ENCODE measurements at regions not wholly inside any gene's neighbourhood (a gene's known extent, or its start where the extent isn't known, plus 50 kb on each side); places are given as distances from the start of the nearest gene placed in this dataset.

GRCh38 chr11:26042113-26042512 lies 289.8 kb upstream of the ANO3 start:
- no peak overlapping the region for H3K9ac ChIP-seq (ENCODE audit: low read depth, low read length)
- H3K4me1 ChIP-seq (ENCODE audit: insufficient read depth, low read length), result no peaks in the 10 kb centered on the region
- no peaks in the 10 kb centered on the region for H3K36me3 ChIP-seq (ENCODE audit: insufficient read depth, low read length)
- no peaks in the 10 kb centered on the region for H3K9me3 ChIP-seq (ENCODE audit: control insufficient read depth, insufficient read depth, low read length)

DNA sequence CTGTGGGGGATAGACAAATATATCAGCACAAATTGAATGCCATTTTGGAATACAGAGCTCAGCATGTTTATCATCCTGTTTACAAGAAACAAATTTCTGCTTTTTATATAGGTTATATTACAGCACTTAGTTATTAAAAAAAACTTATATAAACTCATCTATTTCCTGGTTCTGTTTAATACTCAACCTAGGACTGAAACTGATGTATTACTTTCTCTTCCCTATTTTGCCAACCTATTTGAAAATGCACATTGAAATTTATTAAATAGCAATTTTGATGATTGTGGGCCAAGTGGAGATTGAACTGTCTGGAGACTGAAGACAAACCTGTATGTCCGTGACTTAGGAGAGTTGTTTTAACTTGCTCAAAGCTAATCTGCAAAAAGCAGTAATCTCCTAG lies 288.3 kb upstream of the ANO3 start:
- no peak overlapping the region for H3K9ac ChIP-seq (ENCODE audit: low read depth, low read length)
- no peaks in the 10 kb centered on the region for H3K36me3 ChIP-seq (ENCODE audit: insufficient read depth, low read length)
- no peaks in the 10 kb centered on the region for H3K9me3 ChIP-seq (ENCODE audit: control insufficient read depth, insufficient read depth, low read length)
- no peaks in the 10 kb centered on the region for H3K4me1 ChIP-seq (ENCODE audit: insufficient read depth, low read length)

GRCh38 chr11:26044389-26044788 lies 287.5 kb upstream of the ANO3 start:
- no peaks in the 10 kb centered on the region for H3K9me3 ChIP-seq (ENCODE audit: control insufficient read depth, insufficient read depth, low read length)

DNA sequence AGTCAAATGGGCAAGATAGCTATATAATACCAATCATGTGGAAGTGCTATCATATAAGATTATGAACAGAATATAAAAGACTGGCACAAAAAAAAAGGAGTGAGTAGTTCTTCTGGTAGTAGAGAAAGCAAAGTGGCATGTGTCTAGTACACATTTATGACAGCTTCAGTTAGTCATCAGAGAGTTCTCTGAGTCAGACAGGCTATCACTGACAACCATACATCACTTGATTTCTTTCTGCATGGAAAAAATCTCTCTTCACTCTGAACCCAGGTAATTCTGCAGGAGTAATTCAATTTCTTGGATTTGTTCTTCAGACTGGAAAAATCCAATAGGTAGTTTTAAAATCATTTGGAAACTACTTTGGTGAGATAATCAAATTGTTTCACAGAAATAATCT lies 286.8 kb upstream of the ANO3 start:
- Histone ChIP-seq H3K4me1 (ENCODE audit: insufficient read depth, low read length) (no peaks in the 10 kb centered on the region), H3K9ac (ENCODE audit: low read depth, low read length) (no peak overlapping the region), H3K9me3 (ENCODE audit: control insufficient read depth, insufficient read depth, low read length) (no peaks in the 10 kb centered on the region), H3K36me3 (ENCODE audit: insufficient read depth, low read length) (no peaks in the 10 kb centered on the region)

More at GRCh38 chr11:26044389-26044788, 287.5 kb upstream of the ANO3 start:
- no peaks in the 10 kb centered on the region for H3K36me3 ChIP-seq (ENCODE audit: insufficient read depth, low read length)
- H3K9ac ChIP-seq (ENCODE audit: low read depth, low read length), result no peak overlapping the region
- no peaks in the 10 kb centered on the region for H3K4me1 ChIP-seq (ENCODE audit: insufficient read depth, low read length)

GRCh38 chr11:26048271-26048670 lies 283.7 kb upstream of the ANO3 start:
- H3K9ac ChIP-seq (ENCODE audit: low read depth, low read length), result no peak overlapping the region
- H3K4me1 ChIP-seq (ENCODE audit: insufficient read depth, low read length), result no peaks in the 10 kb centered on the region
- no peaks in the 10 kb centered on the region for H3K36me3 ChIP-seq (ENCODE audit: insufficient read depth, low read length)
- no peaks in the 10 kb centered on the region for H3K9me3 ChIP-seq (ENCODE audit: control insufficient read depth, insufficient read depth, low read length)

DNA sequence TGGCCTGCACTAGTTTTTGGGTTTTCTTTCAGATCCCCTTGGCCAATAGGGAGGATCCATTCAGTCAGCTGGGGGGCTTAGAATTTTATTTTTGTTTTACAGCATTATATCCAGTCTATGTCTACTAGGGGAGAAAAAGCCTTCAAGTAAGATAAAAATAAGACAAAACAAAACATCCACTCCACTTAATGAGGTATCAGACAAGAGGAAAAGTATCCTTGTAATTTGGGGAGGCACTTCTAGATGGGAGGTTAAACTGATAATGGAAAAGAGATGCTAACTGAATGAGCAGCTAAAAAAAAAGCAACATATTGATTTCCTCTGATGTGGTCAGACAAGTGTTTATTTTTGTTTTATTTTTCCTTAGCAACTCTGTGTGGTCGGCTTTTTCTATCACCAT lies 278.0 kb upstream of the ANO3 start:
- no peak overlapping the region for H3K9ac ChIP-seq (ENCODE audit: low read depth, low read length)
- H3K36me3 ChIP-seq (ENCODE audit: insufficient read depth, low read length), result no peaks in the 10 kb centered on the region
- H3K9me3 ChIP-seq (ENCODE audit: control insufficient read depth, insufficient read depth, low read length), result no peaks in the 10 kb centered on the region
- no peaks in the 10 kb centered on the region for H3K4me1 ChIP-seq (ENCODE audit: insufficient read depth, low read length)

GRCh38 chr11:26062660-26063059 lies 269.3 kb upstream of the ANO3 start:
- no peaks in the 10 kb centered on the region for H3K36me3 ChIP-seq (ENCODE audit: insufficient read depth, low read length)
- no peak overlapping the region for H3K9ac ChIP-seq (ENCODE audit: low read depth, low read length)
- no peaks in the 10 kb centered on the region for H3K9me3 ChIP-seq (ENCODE audit: control insufficient read depth, insufficient read depth, low read length)
- H3K4me1 ChIP-seq (ENCODE audit: insufficient read depth, low read length), result no peaks in the 10 kb centered on the region

DNA sequence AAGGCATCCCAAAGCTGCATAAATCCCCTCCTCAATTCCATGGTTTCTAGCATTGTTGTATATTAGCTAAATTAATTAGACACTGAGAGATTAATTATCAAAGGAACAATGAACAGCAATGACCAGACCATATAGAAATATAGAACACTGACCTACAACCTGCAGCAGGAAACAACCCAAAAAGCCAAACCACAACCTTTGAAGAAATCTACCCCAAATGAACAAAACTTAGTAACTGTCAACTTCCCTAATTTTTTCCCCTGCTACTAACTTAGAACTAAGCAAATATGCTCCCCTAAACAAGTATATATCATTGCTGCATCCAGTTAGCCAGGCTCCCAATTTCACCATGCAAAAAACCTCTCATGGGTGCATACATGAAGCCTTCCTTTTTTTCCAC lies 268.0 kb upstream of the ANO3 start:
- Histone ChIP-seq H3K4me1 (ENCODE audit: insufficient read depth, low read length) (no peaks in the 10 kb centered on the region), H3K36me3 (ENCODE audit: insufficient read depth, low read length) (no peaks in the 10 kb centered on the region), H3K9ac (ENCODE audit: low read depth, low read length) (no peak overlapping the region), H3K9me3 (ENCODE audit: control insufficient read depth, insufficient read depth, low read length) (no peaks in the 10 kb centered on the region)

- no peaks in the 10 kb centered on the region for H3K36me3 ChIP-seq (ENCODE audit: insufficient read depth, low read length)
- no peaks in the 10 kb centered on the region for H3K9me3 ChIP-seq (ENCODE audit: control insufficient read depth, insufficient read depth, low read length)
- no peak overlapping the region for H3K9ac ChIP-seq (ENCODE audit: low read depth, low read length)
- H3K4me1 ChIP-seq (ENCODE audit: insufficient read depth, low read length), result no peaks in the 10 kb centered on the region
These were observed 266.0 kb upstream of the ANO3 start for GRCh38 chr11:26065944-26066343.

- no peak overlapping the region for H3K9ac ChIP-seq (ENCODE audit: low read depth, low read length)
- no peaks in the 10 kb centered on the region for H3K9me3 ChIP-seq (ENCODE audit: control insufficient read depth, insufficient read depth, low read length)
- no peaks in the 10 kb centered on the region for H3K4me1 ChIP-seq (ENCODE audit: insufficient read depth, low read length)
- H3K36me3 ChIP-seq (ENCODE audit: insufficient read depth, low read length), result no peaks in the 10 kb centered on the region
These were observed 261.1 kb upstream of the ANO3 start for GRCh38 chr11:26070714-26071380.

- Histone ChIP-seq H3K9ac (ENCODE audit: low read depth, low read length) (no peak overlapping the region), H3K36me3 (ENCODE audit: insufficient read depth, low read length) (no peaks in the 10 kb centered on the region), H3K9me3 (ENCODE audit: control insufficient read depth, insufficient read depth, low read length) (no peaks in the 10 kb centered on the region), H3K4me1 (ENCODE audit: insufficient read depth, low read length) (no peaks in the 10 kb centered on the region)
These were observed 259.2 kb upstream of the ANO3 start for GRCh38 chr11:26072614-26073153.

DNA sequence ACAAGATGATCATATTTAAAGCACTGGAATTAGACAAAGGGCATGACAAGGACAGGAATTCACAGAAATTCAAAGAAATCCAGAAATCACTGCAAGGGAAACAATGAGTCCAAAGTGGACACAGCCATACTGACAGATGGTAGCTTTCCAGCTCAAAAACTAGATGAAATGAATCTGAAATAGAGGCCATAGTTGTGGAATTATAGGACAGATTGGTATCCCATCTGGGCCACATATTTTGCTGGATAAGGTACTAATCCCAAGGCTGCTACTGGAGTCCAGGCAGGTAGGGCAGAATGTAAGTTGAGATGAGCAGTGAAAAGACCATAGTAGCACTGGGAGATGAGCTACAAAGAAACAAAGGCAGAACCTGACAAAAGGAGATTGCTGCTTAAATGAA lies 258.3 kb upstream of the ANO3 start:
- Histone ChIP-seq H3K9ac (ENCODE audit: low read depth, low read length) (no peak overlapping the region), H3K9me3 (ENCODE audit: control insufficient read depth, insufficient read depth, low read length) (no peaks in the 10 kb centered on the region), H3K4me1 (ENCODE audit: insufficient read depth, low read length) (no peaks in the 10 kb centered on the region), H3K36me3 (ENCODE audit: insufficient read depth, low read length) (no peaks in the 10 kb centered on the region)

- Histone ChIP-seq H3K4me1 (ENCODE audit: insufficient read depth, low read length) (peaks cover 4% of the 10 kb centered on the region; the same call in 1 of the 2 replicates), H3K9ac (ENCODE audit: low read depth, low read length) (no peak overlapping the region)
These were observed 255.5 kb upstream of the ANO3 start for GRCh38 chr11:26076233-26076990.

GRCh38 chr11:26078231-26078821 lies 253.6 kb upstream of the ANO3 start:
- Histone ChIP-seq H3K9me3 (ENCODE audit: control insufficient read depth, insufficient read depth, low read length) (no peaks in the 10 kb centered on the region), H3K4me1 (ENCODE audit: insufficient read depth, low read length) (peaks cover 4% of the 10 kb centered on the region; the same call in 1 of the 2 replicates), H3K36me3 (ENCODE audit: insufficient read depth, low read length) (no peaks in the 10 kb centered on the region), H3K9ac (ENCODE audit: low read depth, low read length) (no peak overlapping the region)

More at GRCh38 chr11:26076233-26076990, 255.5 kb upstream of the ANO3 start:
- Histone ChIP-seq H3K36me3 (ENCODE audit: insufficient read depth, low read length) (no peaks in the 10 kb centered on the region), H3K9me3 (ENCODE audit: control insufficient read depth, insufficient read depth, low read length) (no peaks in the 10 kb centered on the region)

- Histone ChIP-seq H3K9ac (ENCODE audit: low read depth, low read length) (no peak overlapping the region), H3K36me3 (ENCODE audit: insufficient read depth, low read length) (no peaks in the 10 kb centered on the region), H3K9me3 (ENCODE audit: control insufficient read depth, insufficient read depth, low read length) (no peaks in the 10 kb centered on the region), H3K4me1 (ENCODE audit: insufficient read depth, low read length) (peaks cover 2% of the 10 kb centered on the region; the same call in 1 of the 2 replicates)
These were observed 247.6 kb upstream of the ANO3 start for GRCh38 chr11:26084313-26084712.

All from ES-I3 (cell line).